ENCODE measurements at regions not wholly inside any gene's neighbourhood (a gene's known extent, or its start where the extent isn't known, plus 50 kb on each side); places are given as distances from the start of the nearest gene placed in this dataset.

GRCh38 chr3:156614642-156615511 is 59.5 kb upstream of the TIPARP start:
- Histone ChIP-seq H3K9ac (ENCODE audit: insufficient read depth, low read length, poor library complexity, severe bottlenecking) (no peak overlapping the region), H2AFZ (ENCODE audit: insufficient read depth, low read depth, low read length, poor library complexity, severe bottlenecking) (no peak overlapping the region), H3K36me3 (replicated peaks in 1 of 2; ENCODE audit: control insufficient read depth in 1 of 2, insufficient read depth in 2 of 2, low read length in 2 of 2) (no peaks in the 10 kb centered on the region), H3K79me2 (ENCODE audit: insufficient read depth, low read length) (no peaks in the 10 kb centered on the region), H3K27me3 (ENCODE audit: control insufficient read depth in 2 of 2, insufficient read depth in 2 of 2, low read length in 2 of 2) (no peaks in the 10 kb centered on the region), H4K20me1 (ENCODE audit: insufficient read depth, low read length) (no peaks in the 10 kb centered on the region), H3K4me2 (replicated peaks; ENCODE audit: extremely low read depth, low read length, poor library complexity, severe bottlenecking) (no peak overlapping the region), H3K4me3 (replicated peaks in 1 of 3; ENCODE audit: low read depth in 2 of 3, low read length in 3 of 3) (no peak overlapping the region), H3K9me3 (replicated peaks in 1 of 2; ENCODE audit: control insufficient read depth in 1 of 2, insufficient read depth in 1 of 2, low read length in 2 of 2) (no peaks in the 10 kb centered on the region), H3K27ac (ENCODE audit: low read depth in 1 of 2, low read length in 2 of 2) (no peak overlapping the region), H3K4me1 (ENCODE audit: control insufficient read depth in 1 of 2, insufficient read depth in 2 of 2, low read length in 2 of 2) (peaks cover 4% of the 10 kb centered on the region in 2 donors)
- H3K36me3 Mint-ChIP-seq: no peaks in the 10 kb centered on the region
- H3K4me3 Mint-ChIP-seq: no peak overlapping the region
- WGBS (ENCODE audit: insufficient coverage): no CpG with 5 or more reads among the region's 1 CpG
- no peak for DNase-seq
- no peak for TF ChIP-seq CTCF (IDR thresholded peaks at IDR 0.05)
- H3K9me3 Mint-ChIP-seq: no peaks in the 10 kb centered on the region
- intact Hi-C loops (cut with micrococcal nuclease): no loop called here
- peak overlapping the region in 2 of 7 donors; percentile 28 to 53 for H3K27ac Mint-ChIP-seq
- peaks cover 0 to 2% (median 2%) of the 10 kb centered on the region in 3 donors for H3K27me3 Mint-ChIP-seq (ENCODE audit: low read depth in 3 of 3)
- peaks cover 7% of the 10 kb centered on the region for H3K4me1 Mint-ChIP-seq

GRCh38 chr3:156612903-156613302 is 58.0 kb upstream of the SSR3 start:
- Mint-ChIP-seq H3K4me3 (no peak overlapping the region), H3K27me3 (ENCODE audit: low read depth in 3 of 3) (peaks cover 0 to 2% (median 0%) of the 10 kb centered on the region in 3 donors), H3K36me3 (no peaks in the 10 kb centered on the region), H3K9me3 (no peaks in the 10 kb centered on the region), H3K27ac (no peak overlapping the region), H3K4me1 (peaks cover 13% of the 10 kb centered on the region)
- intact Hi-C loops (cut with micrococcal nuclease): no loop called here
- no peak for TF ChIP-seq CTCF (IDR thresholded peaks at IDR 0.05)
- Histone ChIP-seq H3K9ac (ENCODE audit: insufficient read depth, low read length, poor library complexity, severe bottlenecking) (no peak overlapping the region), H3K9me3 (replicated peaks in 1 of 2; ENCODE audit: control insufficient read depth in 1 of 2, insufficient read depth in 1 of 2, low read length in 2 of 2) (no peaks in the 10 kb centered on the region), H3K27me3 (ENCODE audit: control insufficient read depth in 2 of 2, insufficient read depth in 2 of 2, low read length in 2 of 2) (no peaks in the 10 kb centered on the region), H3K4me1 (ENCODE audit: control insufficient read depth in 1 of 2, insufficient read depth in 2 of 2, low read length in 2 of 2) (peaks cover 6 to 8% of the 10 kb centered on the region in 2 donors), H3K4me3 (replicated peaks in 1 of 3; ENCODE audit: low read depth in 2 of 3, low read length in 3 of 3) (no peak overlapping the region), H3K27ac (ENCODE audit: low read depth in 1 of 2, low read length in 2 of 2) (no peak overlapping the region), H2AFZ (ENCODE audit: insufficient read depth, low read depth, low read length, poor library complexity, severe bottlenecking) (no peak overlapping the region), H3K36me3 (replicated peaks in 1 of 2; ENCODE audit: control insufficient read depth in 1 of 2, insufficient read depth in 2 of 2, low read length in 2 of 2) (no peaks in the 10 kb centered on the region), H3K4me2 (replicated peaks; ENCODE audit: extremely low read depth, low read length, poor library complexity, severe bottlenecking) (no peak overlapping the region), H3K79me2 (ENCODE audit: insufficient read depth, low read length) (no peaks in the 10 kb centered on the region), H4K20me1 (ENCODE audit: insufficient read depth, low read length) (no peaks in the 10 kb centered on the region)
- DNase-seq: no peak

All from CD14-positive monocyte (primary cell).